Activated CD4-positive, alpha-beta T cell treated with anti-CD3 and anti-CD28 coated beads, Interleukin-2, amount 10 ng/mL, durations not matched to agents 24 days and 14 days (primary cell): ENCODE measurements at regions not wholly inside any gene's neighbourhood (a gene's known extent, or its start where the extent isn't known, plus 50 kb on each side); places are given as distances from the start of the nearest gene placed in this dataset.

Source experiments
- DNase-seq: peaks from one replicate; pipeline ENCODE4 v3.0.0; 2022
- H3K27ac Mint-ChIP-seq: one replicate; pipeline ENCODE4 v1.8.0; 2022; ENCODE audit warnings: mild to moderate bottlenecking, mixed read lengths
- H3K27me3 Mint-ChIP-seq: one replicate; pipeline ENCODE4 v1.8.0; 2022; ENCODE audit warnings: mixed read lengths
- H3K36me3 Mint-ChIP-seq: one replicate; pipeline ENCODE4 v1.8.0; 2022; ENCODE audit warnings: low read depth, mild to moderate bottlenecking, mixed read lengths
- H3K4me1 Mint-ChIP-seq: one replicate; pipeline ENCODE4 v1.8.0; 2021; ENCODE audit warnings: mixed read lengths
- H3K4me3 Mint-ChIP-seq: one replicate; pipeline ENCODE4 v1.8.0; 2022; ENCODE audit warnings: mild to moderate bottlenecking, moderate library complexity, mixed read lengths
- H3K9me3 Mint-ChIP-seq: one replicate; pipeline ENCODE4 v1.8.0; 2021; ENCODE audit warnings: mixed read lengths
- intact Hi-C: fragments of 100-400 bp; cut with micrococcal nuclease; formaldehyde crosslinking; loops from one replicate; pipeline ENCODE4 v1.15.1; 2023

GRCh38 chr3:181040030-181040429 lies 50.5 kb upstream of the DNAJC19 start:
- H3K9me3 Mint-ChIP-seq: peaks cover 9% of the 10 kb centered on the region
- no peaks in the 10 kb centered on the region for H3K4me1 Mint-ChIP-seq
- DNase-seq: no peak
- H3K4me3 Mint-ChIP-seq: no peak overlapping the region
- intact Hi-C loops: no loop called here
- H3K36me3 Mint-ChIP-seq: no peaks in the 10 kb centered on the region
- no peaks in the 10 kb centered on the region for H3K27me3 Mint-ChIP-seq
- H3K27ac Mint-ChIP-seq: no peak overlapping the region
